ENCODE measurements at regions not wholly inside any gene's neighbourhood (a gene's known extent, or its start where the extent isn't known, plus 50 kb on each side); places are given as distances from the start of the nearest gene placed in this dataset.

DNA sequence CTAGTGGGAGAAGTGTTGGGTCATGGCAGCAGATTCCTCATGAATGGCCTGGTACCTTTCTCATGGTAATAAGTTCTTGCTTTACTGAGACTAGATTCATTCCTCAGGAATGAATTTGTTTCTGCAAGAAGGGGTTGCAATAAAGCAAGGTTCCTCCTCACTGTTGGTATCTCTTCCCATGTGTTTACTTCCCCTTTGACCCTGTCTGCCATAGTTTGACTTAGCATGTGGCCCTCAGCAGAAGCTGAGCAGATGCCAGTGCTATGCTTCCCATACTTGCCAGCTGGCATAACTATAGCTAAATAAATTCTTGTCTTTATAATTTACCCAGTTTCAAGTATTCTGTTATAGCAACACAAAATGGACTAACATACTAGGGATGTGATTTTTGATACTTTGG, 163.6 kb upstream of the COL8A1 start:
- H3K9me3 ChIP-seq, result no peaks in the 10 kb centered on the region
- TF ChIP-seq, protein P1, sequence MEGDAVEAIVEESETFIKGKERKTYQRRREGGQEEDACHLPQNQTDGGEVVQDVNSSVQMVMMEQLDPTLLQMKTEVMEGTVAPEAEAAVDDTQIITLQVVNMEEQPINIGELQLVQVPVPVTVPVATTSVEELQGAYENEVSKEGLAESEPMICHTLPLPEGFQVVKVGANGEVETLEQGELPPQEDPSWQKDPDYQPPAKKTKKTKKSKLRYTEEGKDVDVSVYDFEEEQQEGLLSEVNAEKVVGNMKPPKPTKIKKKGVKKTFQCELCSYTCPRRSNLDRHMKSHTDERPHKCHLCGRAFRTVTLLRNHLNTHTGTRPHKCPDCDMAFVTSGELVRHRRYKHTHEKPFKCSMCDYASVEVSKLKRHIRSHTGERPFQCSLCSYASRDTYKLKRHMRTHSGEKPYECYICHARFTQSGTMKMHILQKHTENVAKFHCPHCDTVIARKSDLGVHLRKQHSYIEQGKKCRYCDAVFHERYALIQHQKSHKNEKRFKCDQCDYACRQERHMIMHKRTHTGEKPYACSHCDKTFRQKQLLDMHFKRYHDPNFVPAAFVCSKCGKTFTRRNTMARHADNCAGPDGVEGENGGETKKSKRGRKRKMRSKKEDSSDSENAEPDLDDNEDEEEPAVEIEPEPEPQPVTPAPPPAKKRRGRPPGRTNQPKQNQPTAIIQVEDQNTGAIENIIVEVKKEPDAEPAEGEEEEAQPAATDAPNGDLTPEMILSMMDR (IDR thresholded peaks at IDR 0.05), result no peak
- no peak for TF ChIP-seq POLR2A (IDR thresholded peaks at IDR 0.05)
- intact Hi-C loops (cut with DNase I), result no loop called here

GRCh38 chr3:99473321-99473751, 165.1 kb upstream of the COL8A1 start:
- 38 to 91% methylated on average over 2 of the region's 2 CpGs for WGBS, 2 donors
- H3K27me3 ChIP-seq, result no peaks in the 10 kb centered on the region
- TF ChIP-seq, protein P1 (IDR thresholded peaks at IDR 0.05), result no peak
- TF ChIP-seq POLR2A (IDR thresholded peaks at IDR 0.05), result no peak
- H3K4me3 ChIP-seq (replicated peaks in 1 of 3), result no peak overlapping the region
- no peak for DNase-seq
- no peaks in the 10 kb centered on the region for H3K4me1 ChIP-seq
- no peak overlapping the region for H3K27ac ChIP-seq
- H3K36me3 ChIP-seq, result no peaks in the 10 kb centered on the region
- no peaks in the 10 kb centered on the region for H3K9me3 ChIP-seq
- intact Hi-C loops (cut with DNase I), result no loop called here

More for the DNA sequence above, 163.6 kb upstream of the COL8A1 start:
- H3K27me3 ChIP-seq, result no peaks in the 10 kb centered on the region
- no peaks in the 10 kb centered on the region for H3K4me1 ChIP-seq
- no peak overlapping the region for H3K27ac ChIP-seq
- H3K36me3 ChIP-seq, result no peaks in the 10 kb centered on the region
- no peak for DNase-seq
- H3K4me3 ChIP-seq (replicated peaks in 1 of 3), result no peak overlapping the region

GRCh38 chr3:99472385-99472784, 166.0 kb upstream of the COL8A1 start:
- no peaks in the 10 kb centered on the region for H3K27me3 ChIP-seq
- H3K27ac ChIP-seq, result no peak overlapping the region
- 74% methylated on average over 3 of the region's 3 CpGs for WGBS, 2 donors
- TF ChIP-seq, protein P1 (IDR thresholded peaks at IDR 0.05), result no peak
- TF ChIP-seq POLR2A (IDR thresholded peaks at IDR 0.05), result no peak
- no peaks in the 10 kb centered on the region for H3K4me1 ChIP-seq
- H3K4me3 ChIP-seq (replicated peaks in 1 of 3), result no peak overlapping the region
- no peaks in the 10 kb centered on the region for H3K9me3 ChIP-seq
- intact Hi-C loops (cut with DNase I), result no loop called here
- DNase-seq, result no peak
- H3K36me3 ChIP-seq, result no peaks in the 10 kb centered on the region

- WGBS, 2 donors, result 85 to 87% methylated on average over 7 of the region's 7 CpGs
- intact Hi-C loops (cut with DNase I), result no loop called here
- DNase-seq, result peak in 1 of 2 donors; percentile 8
- Histone ChIP-seq H3K27me3 (no peaks in the 10 kb centered on the region), H3K4me1 (no peaks in the 10 kb centered on the region), H3K4me3 (replicated peaks in 1 of 3) (no peak overlapping the region), H3K36me3 (no peaks in the 10 kb centered on the region), H3K9me3 (no peaks in the 10 kb centered on the region), H3K27ac (no peak overlapping the region)
- no peak for TF ChIP-seq POLR2A (IDR thresholded peaks at IDR 0.05)
- TF ChIP-seq, protein P1 (IDR thresholded peaks at IDR 0.05), result no peak
Observed at GRCh38 chr3:99471353-99472323, 166.8 kb upstream of the COL8A1 start.

DNA sequence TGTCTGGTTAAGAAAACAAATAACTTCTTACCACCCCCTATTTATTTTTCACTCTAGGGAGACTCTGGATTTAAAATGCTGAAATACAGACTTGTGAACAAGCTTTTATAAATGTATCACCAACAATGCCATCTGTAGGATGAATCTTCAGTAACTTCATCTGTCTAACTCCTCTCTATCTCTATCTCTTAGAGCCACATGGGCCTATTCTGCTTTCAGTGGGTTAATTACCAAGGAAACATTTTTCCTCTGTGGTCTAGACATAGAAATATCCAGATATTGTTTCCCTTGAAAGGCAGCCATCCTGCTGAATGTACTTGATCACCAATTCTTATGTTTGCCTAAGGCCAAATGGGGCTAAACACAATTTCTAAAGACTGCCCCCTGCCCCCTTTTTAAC, 167.6 kb upstream of the COL8A1 start:
- intact Hi-C loops (cut with DNase I), result no loop called here

More for the DNA sequence above, 167.6 kb upstream of the COL8A1 start:
- TF ChIP-seq POLR2A (IDR thresholded peaks at IDR 0.05), result no peak
- TF ChIP-seq, protein P1 (IDR thresholded peaks at IDR 0.05), result no peak
- Histone ChIP-seq H3K27me3 (no peaks in the 10 kb centered on the region), H3K4me3 (replicated peaks in 1 of 3) (no peak overlapping the region), H3K36me3 (no peaks in the 10 kb centered on the region), H3K4me1 (no peaks in the 10 kb centered on the region), H3K9me3 (no peaks in the 10 kb centered on the region), H3K27ac (no peak overlapping the region)
- DNase-seq, result no peak
